ENCODE measurements at regions not wholly inside any gene's neighbourhood (a gene's known extent, or its start where the extent isn't known, plus 50 kb on each side); places are given as distances from the start of the nearest gene placed in this dataset.

DNA sequence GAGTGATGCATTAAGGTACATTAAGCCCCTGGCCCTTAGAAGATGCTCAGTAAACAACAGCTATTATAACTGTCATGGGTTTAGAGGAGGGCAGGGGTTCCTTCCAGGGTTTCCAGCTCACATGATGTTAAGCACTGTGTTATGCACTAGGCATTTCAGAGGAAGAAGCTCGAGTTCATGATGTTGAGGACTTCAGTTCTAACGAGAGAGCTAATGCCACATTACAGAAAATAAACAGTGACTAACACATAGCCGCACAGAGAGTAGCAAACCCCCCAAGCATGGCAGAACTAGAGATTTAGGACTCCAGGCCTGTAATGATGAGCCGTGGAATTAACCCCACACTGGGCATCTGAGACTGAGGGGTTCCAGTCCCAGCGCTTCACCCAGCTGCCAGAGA lies 105.2 kb downstream of the UNC5CL start:
- no peak for TF ChIP-seq TAF1 (IDR thresholded peaks at IDR 0.05; ENCODE audit: borderline replicate concordance, insufficient read depth, low read length)
- TF ChIP-seq, protein P1, sequence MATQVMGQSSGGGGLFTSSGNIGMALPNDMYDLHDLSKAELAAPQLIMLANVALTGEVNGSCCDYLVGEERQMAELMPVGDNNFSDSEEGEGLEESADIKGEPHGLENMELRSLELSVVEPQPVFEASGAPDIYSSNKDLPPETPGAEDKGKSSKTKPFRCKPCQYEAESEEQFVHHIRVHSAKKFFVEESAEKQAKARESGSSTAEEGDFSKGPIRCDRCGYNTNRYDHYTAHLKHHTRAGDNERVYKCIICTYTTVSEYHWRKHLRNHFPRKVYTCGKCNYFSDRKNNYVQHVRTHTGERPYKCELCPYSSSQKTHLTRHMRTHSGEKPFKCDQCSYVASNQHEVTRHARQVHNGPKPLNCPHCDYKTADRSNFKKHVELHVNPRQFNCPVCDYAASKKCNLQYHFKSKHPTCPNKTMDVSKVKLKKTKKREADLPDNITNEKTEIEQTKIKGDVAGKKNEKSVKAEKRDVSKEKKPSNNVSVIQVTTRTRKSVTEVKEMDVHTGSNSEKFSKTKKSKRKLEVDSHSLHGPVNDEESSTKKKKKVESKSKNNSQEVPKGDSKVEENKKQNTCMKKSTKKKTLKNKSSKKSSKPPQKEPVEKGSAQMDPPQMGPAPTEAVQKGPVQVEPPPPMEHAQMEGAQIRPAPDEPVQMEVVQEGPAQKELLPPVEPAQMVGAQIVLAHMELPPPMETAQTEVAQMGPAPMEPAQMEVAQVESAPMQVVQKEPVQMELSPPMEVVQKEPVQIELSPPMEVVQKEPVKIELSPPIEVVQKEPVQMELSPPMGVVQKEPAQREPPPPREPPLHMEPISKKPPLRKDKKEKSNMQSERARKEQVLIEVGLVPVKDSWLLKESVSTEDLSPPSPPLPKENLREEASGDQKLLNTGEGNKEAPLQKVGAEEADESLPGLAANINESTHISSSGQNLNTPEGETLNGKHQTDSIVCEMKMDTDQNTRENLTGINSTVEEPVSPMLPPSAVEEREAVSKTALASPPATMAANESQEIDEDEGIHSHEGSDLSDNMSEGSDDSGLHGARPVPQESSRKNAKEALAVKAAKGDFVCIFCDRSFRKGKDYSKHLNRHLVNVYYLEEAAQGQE (IDR thresholded peaks at IDR 0.05; ENCODE audit: insufficient read depth in 1 of 2, low read depth in 2 of 2, low read length in 2 of 2), result no peak
- no peak for TF ChIP-seq POLR2AphosphoS5 (IDR thresholded peaks at IDR 0.05; ENCODE audit: low read depth, low read length)
- no peak for TF ChIP-seq SIN3A (IDR thresholded peaks at IDR 0.05; ENCODE audit: borderline replicate concordance, insufficient read depth, low read length)
- TF ChIP-seq FOXP2 (optimal IDR thresholded peaks at IDR 0.05; ENCODE audit: borderline replicate concordance, extremely low read depth, extremely low read length, insufficient read depth), result no peak

All from PFSK-1 (cell line).